GM12872 (cell line): ENCODE measurements at regions not wholly inside any gene's neighbourhood (a gene's known extent, or its start where the extent isn't known, plus 50 kb on each side); places are given as distances from the start of the nearest gene placed in this dataset.

Experiments
- TF ChIP-seq, protein P1 (sequence below): IDR thresholded peaks from 3 replicates; pipeline ENCODE4 v1.5.1; 2011; ENCODE audit warnings: low read depth, mild to moderate bottlenecking, low read length, moderate library complexity; ENCODE audit not compliant: insufficient read depth

DNA sequence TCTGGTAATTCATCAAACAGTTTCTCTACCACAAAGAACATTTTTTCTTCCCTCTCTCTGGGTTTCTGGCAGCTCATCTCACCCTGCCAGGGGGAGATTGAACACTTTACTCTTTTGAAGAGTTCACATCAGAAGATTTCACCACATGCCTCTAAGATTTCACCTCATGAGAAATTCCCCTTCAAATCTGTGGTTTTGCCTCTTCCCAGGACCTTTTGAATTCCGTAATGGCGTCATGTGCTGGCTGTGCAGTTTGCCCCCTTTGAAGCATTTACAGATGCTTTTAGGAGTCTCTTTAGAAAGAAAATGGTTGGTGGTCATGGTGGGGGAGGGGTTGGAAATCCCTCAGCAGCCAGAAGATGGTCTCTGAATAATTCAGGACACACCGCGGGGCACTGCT lies 486.1 kb downstream of the QKI start:
- TF ChIP-seq, protein P1, sequence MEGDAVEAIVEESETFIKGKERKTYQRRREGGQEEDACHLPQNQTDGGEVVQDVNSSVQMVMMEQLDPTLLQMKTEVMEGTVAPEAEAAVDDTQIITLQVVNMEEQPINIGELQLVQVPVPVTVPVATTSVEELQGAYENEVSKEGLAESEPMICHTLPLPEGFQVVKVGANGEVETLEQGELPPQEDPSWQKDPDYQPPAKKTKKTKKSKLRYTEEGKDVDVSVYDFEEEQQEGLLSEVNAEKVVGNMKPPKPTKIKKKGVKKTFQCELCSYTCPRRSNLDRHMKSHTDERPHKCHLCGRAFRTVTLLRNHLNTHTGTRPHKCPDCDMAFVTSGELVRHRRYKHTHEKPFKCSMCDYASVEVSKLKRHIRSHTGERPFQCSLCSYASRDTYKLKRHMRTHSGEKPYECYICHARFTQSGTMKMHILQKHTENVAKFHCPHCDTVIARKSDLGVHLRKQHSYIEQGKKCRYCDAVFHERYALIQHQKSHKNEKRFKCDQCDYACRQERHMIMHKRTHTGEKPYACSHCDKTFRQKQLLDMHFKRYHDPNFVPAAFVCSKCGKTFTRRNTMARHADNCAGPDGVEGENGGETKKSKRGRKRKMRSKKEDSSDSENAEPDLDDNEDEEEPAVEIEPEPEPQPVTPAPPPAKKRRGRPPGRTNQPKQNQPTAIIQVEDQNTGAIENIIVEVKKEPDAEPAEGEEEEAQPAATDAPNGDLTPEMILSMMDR = no peak

DNA sequence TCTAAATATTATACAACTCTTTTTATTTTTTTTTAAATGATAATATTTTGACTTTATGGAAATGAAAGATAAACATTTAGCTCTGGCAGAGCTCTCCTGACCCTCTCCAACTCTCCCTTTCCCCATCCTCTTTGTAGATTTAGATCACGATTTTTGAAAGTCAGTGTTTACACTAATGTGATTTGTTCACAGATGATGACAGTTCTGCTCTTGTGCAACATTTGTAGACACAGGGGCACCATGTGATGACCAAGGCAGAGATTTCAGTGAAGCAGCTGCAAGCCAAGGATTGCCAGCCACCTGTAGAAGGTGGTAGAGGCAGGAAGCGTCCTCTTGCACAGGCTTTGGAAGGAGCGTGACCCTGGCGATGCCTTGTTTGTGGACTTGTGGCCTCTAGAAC lies 483.2 kb downstream of the QKI start:
- TF ChIP-seq, protein P1 = no peak

DNA sequence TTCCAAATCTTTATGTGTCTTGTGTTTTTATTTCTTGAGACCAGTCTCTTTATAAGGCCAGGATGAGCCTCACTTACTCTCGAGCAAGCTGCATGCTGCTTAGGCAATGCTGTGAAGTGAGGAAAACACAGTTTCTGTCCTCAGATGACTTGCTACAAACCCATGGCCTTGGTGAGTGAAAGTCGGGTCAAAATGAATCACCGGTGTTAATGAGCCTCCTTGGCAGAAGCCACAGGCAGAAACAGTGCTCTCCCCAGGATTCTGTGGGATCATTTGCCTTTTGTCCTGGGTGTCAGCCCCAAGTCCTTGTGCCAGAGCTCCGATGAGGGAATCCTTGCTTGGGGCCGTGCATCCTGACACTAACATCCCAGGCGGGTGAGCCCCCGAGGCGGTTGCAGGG lies 482.5 kb downstream of the QKI start:
- TF ChIP-seq, protein P1 = no peak

DNA sequence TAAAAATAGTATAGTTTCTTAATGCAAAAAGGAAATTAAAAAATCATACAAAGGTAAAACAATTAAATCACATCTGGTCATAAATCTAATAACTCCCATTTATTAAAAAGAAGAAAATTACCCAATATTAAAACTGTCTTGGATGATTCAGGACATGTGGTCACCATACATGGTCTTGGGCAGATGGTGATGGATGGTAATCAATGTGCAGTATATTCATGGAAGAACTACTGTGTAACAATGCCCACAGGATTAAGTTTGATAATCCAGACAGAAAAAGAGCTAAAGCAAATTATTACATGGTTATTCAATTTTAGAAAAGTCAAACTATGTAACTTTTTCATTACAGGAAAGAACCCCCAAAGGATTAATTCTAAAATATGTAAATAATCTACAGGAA lies 480.6 kb downstream of the QKI start:
- TF ChIP-seq, protein P1 = no peak

DNA sequence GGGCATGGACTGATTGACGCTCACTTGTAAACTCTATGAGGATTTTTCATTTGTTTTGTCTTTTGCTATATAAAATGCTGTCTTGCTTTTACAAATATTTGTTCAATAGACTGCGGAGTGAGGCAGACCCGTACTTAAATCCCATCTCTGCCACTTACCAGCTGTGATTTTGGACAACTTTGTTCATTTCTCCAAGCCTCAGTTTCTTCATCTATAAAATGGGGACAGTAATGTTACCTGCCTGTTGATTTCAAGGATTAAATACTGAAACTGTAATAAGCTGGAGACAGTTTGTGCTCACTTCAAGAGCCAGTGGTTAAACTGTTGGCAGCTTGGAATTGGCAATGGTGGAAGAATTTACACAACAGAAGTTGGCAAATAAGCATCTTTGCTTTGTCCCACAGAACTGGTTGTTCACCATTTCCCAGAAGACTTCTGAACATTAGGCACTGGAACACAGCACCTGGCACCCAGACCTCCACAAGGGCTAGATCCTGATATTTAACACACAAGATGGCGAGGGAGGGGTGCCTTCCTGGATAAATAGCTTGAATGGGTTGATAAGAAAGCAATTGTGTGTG lies 479.2 kb downstream of the QKI start:
- TF ChIP-seq, protein P1 = no peak

DNA sequence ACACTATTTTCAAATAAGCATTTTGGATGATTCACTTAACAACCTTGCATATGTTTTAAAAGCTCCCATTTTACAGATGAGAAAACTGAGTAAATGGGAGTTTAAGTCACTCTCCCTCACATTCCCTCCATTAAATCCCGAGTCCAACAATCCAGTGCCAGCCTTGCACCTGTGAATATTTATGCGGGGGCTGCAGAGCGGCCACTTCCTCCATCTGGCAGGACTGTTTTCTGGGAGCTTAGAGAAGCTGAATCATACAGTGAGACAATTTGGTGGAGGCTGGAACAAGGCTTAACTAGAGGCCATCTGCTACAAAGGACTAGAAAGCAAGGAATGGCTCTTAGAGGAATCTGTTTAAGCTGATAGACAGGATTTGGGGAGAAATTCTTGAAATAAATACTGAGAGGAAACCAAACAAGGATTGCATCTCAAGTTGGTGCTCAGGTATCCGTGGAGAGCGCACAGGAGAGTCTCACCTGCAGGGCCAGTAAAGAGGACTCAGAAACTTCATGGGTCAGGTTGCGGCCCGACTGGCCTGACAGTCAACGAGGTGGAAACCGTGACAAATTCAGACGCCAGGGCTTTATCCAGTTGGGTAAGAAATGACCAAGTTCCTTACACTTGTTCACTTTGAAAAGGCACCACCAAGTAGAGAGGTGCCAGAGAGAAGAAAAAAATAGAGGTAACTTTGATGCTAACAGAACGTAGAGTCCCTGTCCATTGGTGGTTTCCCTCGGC lies 478.5 kb downstream of the QKI start:
- TF ChIP-seq, protein P1 = no peak

DNA sequence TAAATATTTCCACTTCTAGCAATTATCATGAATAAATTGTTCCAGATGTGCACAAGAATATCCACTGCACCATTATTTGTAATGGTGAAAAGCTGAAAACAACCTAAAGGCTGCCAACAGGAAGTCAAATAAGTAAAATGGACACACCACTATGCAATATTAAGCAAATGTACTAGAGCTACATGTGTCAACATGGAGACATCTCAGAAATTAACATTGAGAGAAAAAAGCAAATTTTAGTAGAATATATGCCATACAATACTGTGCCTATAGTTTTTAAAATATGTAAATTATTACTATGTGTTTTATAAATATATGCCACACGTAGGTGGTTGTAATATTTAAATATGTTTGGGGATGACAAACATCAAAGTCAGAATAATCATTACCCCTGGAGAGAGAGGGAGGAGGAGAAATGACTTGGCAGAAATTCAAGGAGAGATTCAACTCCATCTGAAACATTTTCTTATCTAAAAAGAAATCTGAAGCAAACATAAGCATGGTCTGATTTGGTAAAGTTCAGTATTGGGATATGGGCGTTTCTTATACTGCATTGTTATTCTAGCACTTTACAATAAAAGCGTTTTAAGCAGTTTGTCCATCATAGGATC lies 475.5 kb downstream of the QKI start:
- TF ChIP-seq, protein P1 = no peak
